K562 (cell line): ENCODE measurements at regions not wholly inside any gene's neighbourhood (a gene's known extent, or its start where the extent isn't known, plus 50 kb on each side); places are given as distances from the start of the nearest gene placed in this dataset.

Experiments
- ATAC-seq: fragments of 200-7000 bp; cut with Tn5 transposase; 3 replicates; pipeline ENCODE4 v1.9.1; 2020; ENCODE audit warnings: moderate library complexity
- BruUV-seq: library from RNA; stranded (reverse); fragments of 400-500 nt; replicated peaks from 2 replicates; lab custom pipeline; 2021; lab: Mats Ljungman, UMichigan
- CTCF ChIA-PET: fragments of 300-600 bp; formaldehyde crosslinking; extraction: SDS; loops from one replicate; lab custom pipeline; 2021; ENCODE audit warnings: low intra/inter-chr PET ratio; lab: Yijun Ruan, JAX
- POLR2A ChIA-PET: fragments of 300-600, 350-650 bp; sonication (Branson Sonifier 250); formaldehyde crosslinking; extraction: SDS; loops from one replicate; lab custom pipeline; 2021; ENCODE audit warnings: antibody characterized with exemption, inconsistent platforms; lab: Yijun Ruan, JAX
- DNase-seq, 4 experiments: peaks; one replicate each; pipeline versions ENCODE4 v3.0.0 to v3.0.0-alpha.2; 2011 to 2018; ENCODE audit warnings: low spot score in 3 of 4, mixed read lengths in 3 of 4; ENCODE audit errors: extremely low read depth in 1 of 4
- FAIRE-seq: peaks from 2 replicates; lab custom pipeline; 2011; peaks lifted over from hg19 to GRCh38; lab: Jason Lieb, UNC
- H2AFZ ChIP-seq: 2 replicates; pipeline ENCODE4 v1.6.0; 2011; ENCODE audit warnings: low read depth, low read length, control low read depth, inconsistent platforms
- H3K27ac ChIP-seq: fragments of 200-600 bp; 3 replicates; pipeline ENCODE4 v1.8.0; 2011; ENCODE audit warnings: low read depth, mild to moderate bottlenecking, control low read depth, inconsistent platforms, low read length, moderate library complexity, mixed read lengths; ENCODE audit errors: extremely low read depth
- H3K27me3 ChIP-seq, 2 experiments: fragments of 300-600 bp in 1 of 2; 2 replicates in 1 of 2; 3 replicates in 1 of 2; pipeline versions ENCODE4 v1.6.0 to v1.8.0; 2011; ENCODE audit warnings: inconsistent platforms in 2 of 2, low read length in 2 of 2, mild to moderate bottlenecking in 1 of 2, mixed read lengths in 1 of 2, moderate library complexity in 1 of 2; ENCODE audit not compliant: control insufficient read depth in 2 of 2, insufficient read depth in 2 of 2
- H3K36me3 ChIP-seq: fragments of 300-600 bp; 3 replicates; pipeline ENCODE4 v1.8.0; 2011; ENCODE audit warnings: mild to moderate bottlenecking, low read length, inconsistent platforms; ENCODE audit not compliant: control insufficient read depth, insufficient read depth
- H3K4me1 ChIP-seq, 2 experiments: fragments of 200-600 bp in 1 of 2; replicated peaks in 1 of 2; 2 replicates in 1 of 2; 3 replicates in 1 of 2; pipeline versions ENCODE4 v1.5.1 to v1.8.0; 2011; ENCODE audit warnings: inconsistent platforms in 2 of 2, low read length in 2 of 2, mild to moderate bottlenecking in 1 of 2, mixed read lengths in 1 of 2, moderate library complexity in 1 of 2; ENCODE audit not compliant: control insufficient read depth in 2 of 2, insufficient read depth in 2 of 2
- H3K4me2 ChIP-seq: 2 replicates; pipeline ENCODE4 v1.6.1; 2011; ENCODE audit warnings: low read length, control low read depth, inconsistent platforms, mixed read lengths; ENCODE audit not compliant: insufficient read depth
- H3K4me3 ChIP-seq: fragments of 200-600 bp; sonication (generic), shearing (Covaris generic); 2 replicates; pipeline ENCODE4 v1.5.1; 2016; ENCODE audit warnings: control low read depth, inconsistent platforms
- H3K79me2 ChIP-seq: fragments of 200-600 bp; 3 replicates; pipeline ENCODE4 v1.8.0; 2011; ENCODE audit warnings: low read length, inconsistent platforms; ENCODE audit not compliant: control insufficient read depth, insufficient read depth
- H3K9ac ChIP-seq, 2 experiments: 2 replicates each; pipeline versions ENCODE4 v1.6.0 to v1.6.1; 2011; ENCODE audit warnings: low read depth in 2 of 2, low read length in 2 of 2, control low read depth in 1 of 2, inconsistent platforms in 1 of 2, mild to moderate bottlenecking in 1 of 2, mixed read lengths in 1 of 2; ENCODE audit not compliant: insufficient read depth in 1 of 2
- H3K9me1 ChIP-seq: one replicate; pipeline ENCODE4 v1.6.0; 2011; ENCODE audit warnings: inconsistent platforms, mild to moderate bottlenecking, low read length, moderate library complexity; ENCODE audit not compliant: control insufficient read depth, insufficient read depth
- H3K9me3 ChIP-seq: replicated peaks from 2 replicates; pipeline ENCODE4 v1.5.1; 2011; ENCODE audit warnings: low read depth, low read length, inconsistent platforms; ENCODE audit not compliant: control insufficient read depth, insufficient read depth
- H4K20me1 ChIP-seq: replicated peaks from 2 replicates; pipeline ENCODE4 v1.6.1; 2011; ENCODE audit warnings: low read length, inconsistent platforms, mixed read lengths; ENCODE audit not compliant: control insufficient read depth, insufficient read depth
- CBX8 ChIP-seq: fragments of 200-600 bp; sonication (generic); IDR thresholded peaks from 2 replicates; pipeline ENCODE4 v1.6.1; 2012; ENCODE audit warnings: borderline replicate concordance, mixed run types, low read depth, mild to moderate bottlenecking, moderate library complexity, mixed read lengths, low read length, control low read depth, inconsistent platforms; ENCODE audit not compliant: poor library complexity, severe bottlenecking; ENCODE audit errors: extremely low read depth
- CC2D1A ChIP-seq: fragments of 450-650 bp; IDR thresholded peaks from 2 replicates; pipeline ENCODE4 v1.6.1; 2017; ENCODE audit warnings: mild to moderate bottlenecking
- FIP1L1 ChIP-seq: fragments of 200-400 bp; formaldehyde crosslinking; IDR thresholded peaks from 2 replicates; pipeline ENCODE4 v1.6.1; 2018; ENCODE audit warnings: mild to moderate bottlenecking, low read depth, low read length; ENCODE audit not compliant: poor library complexity, severe bottlenecking
- KLF13 ChIP-seq: fragments of 450-650 bp; IDR thresholded peaks from 2 replicates; pipeline ENCODE4 v1.6.1; 2016; ENCODE audit warnings: missing genetic modification characterization, low read depth, mild to moderate bottlenecking, missing compliant biosample characterization, moderate library complexity, borderline replicate concordance
- PHB2 ChIP-seq: fragments of 450-650 bp; IDR thresholded peaks from 2 replicates; pipeline ENCODE4 v1.6.1; 2017; ENCODE audit warnings: low read depth
- ZC3H4 ChIP-seq: sonication (generic); formaldehyde crosslinking; IDR thresholded peaks from 2 replicates; pipeline ENCODE4 v1.9.0; 2021; ENCODE audit warnings: missing genetic modification reagents, borderline replicate concordance
- ZNF384 ChIP-seq: IDR thresholded peaks from 2 replicates; pipeline ENCODE4 v1.6.1; 2012; ENCODE audit warnings: low read depth, low read length, improper control_type of control experiment
- WGBS: fragments of 100-300 bp; shearing (Covaris generic); methylation state at CpG from one replicate; pipeline ENCODE4 v1.1.6; 2016; ENCODE audit warnings: low coverage, mixed read lengths; ENCODE audit not compliant: insufficient coverage; ENCODE audit errors: missing lambda C conversion rate; 5-methylcytosine and 5-hydroxymethylcytosine counted together
- in situ Hi-C: fragments of 300-500 bp; cut with MboI; formaldehyde crosslinking; loops from 4 replicates; pipeline ENCODE4 v1.15.0; 2018; ENCODE audit warnings: inconsistent platforms, mixed read lengths
- intact Hi-C: fragments of 100-400 bp; cut with micrococcal nuclease; formaldehyde crosslinking; loops from 2 replicates; pipeline ENCODE4 v1.14.2; 2022
- TF ChIP-seq, protein P1 (sequence below): sonication (generic); formaldehyde crosslinking; IDR thresholded peaks from 2 replicates; pipeline ENCODE4 v1.8.0; 2022; ENCODE audit warnings: missing genetic modification reagents, mild to moderate bottlenecking, moderate library complexity, borderline replicate concordance
- TF ChIP-seq, protein P2 (sequence below): sonication (generic); formaldehyde crosslinking; IDR thresholded peaks from 2 replicates; pipeline ENCODE4 v1.8.0; 2022; ENCODE audit warnings: mild to moderate bottlenecking, missing genetic modification reagents
- TF ChIP-seq, protein P3 (sequence below): sonication (generic); formaldehyde crosslinking; IDR thresholded peaks from 2 replicates; pipeline ENCODE4 v1.8.0; 2023; ENCODE audit warnings: mild to moderate bottlenecking, missing genetic modification reagents
- TF ChIP-seq, protein P4 (sequence below), 3 experiments: fragments of 200-800 bp in 1 of 3; sonication (Bioruptor generic) in 1 of 3; sonication (generic) in 1 of 3; formaldehyde crosslinking in 1 of 3; IDR thresholded peaks; 2 replicates each; pipeline versions ENCODE4 v1.6.1 to v1.8.0; 2016 to 2022; ENCODE audit warnings: mild to moderate bottlenecking in 2 of 3, missing compliant biosample characterization in 2 of 3, missing genetic modification characterization in 2 of 3, missing genetic modification reagents in 1 of 3
- TF ChIP-seq, protein P5 (sequence below): sonication (generic); formaldehyde crosslinking; IDR thresholded peaks from 2 replicates; pipeline ENCODE4 v1.8.0; 2022; ENCODE audit warnings: mild to moderate bottlenecking, missing genetic modification reagents

DNA sequence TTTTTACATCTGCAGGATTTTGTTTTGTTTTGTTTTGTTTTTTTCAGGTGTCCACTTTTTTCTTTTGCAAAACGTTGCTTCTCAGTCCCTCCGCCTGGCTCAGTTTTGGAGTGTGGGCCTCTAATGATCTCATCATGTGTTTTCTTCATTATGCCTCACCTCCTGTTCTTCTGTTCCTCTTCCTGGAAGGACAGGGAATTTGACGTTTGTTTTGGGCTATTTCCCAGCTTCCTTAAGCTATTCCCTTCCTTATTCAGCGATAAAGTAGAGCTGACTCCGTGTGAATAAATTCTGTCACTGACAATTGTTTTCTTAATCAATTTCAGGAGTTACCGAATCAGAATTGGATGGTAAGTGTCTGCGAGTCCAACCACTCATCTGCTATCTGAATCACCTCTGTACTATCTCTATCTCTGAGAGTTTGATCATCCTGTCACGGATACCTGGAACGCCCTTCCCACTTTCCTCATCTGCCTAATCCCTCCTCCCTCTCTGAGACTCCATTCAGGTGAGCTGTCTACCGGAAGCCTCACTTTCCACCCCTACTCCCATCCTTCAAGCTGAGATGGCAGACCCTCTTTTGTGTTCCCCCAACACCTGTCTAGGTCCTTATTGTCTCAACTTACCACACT lies 218.4 kb downstream of the GATA3 start:
- Histone ChIP-seq H3K79me2 (no peaks in the 10 kb centered on the region), H3K4me3 (no peak overlapping the region), H3K9me3 (no peaks in the 10 kb centered on the region), H3K4me1 (no peaks in the 10 kb centered on the region), H3K27ac (no peak overlapping the region), H3K4me2 (no peak overlapping the region), H3K27me3 (no peaks in the 10 kb centered on the region), H4K20me1 (no peaks in the 10 kb centered on the region)
- POLR2A ChIA-PET, result no interaction called here
- intact Hi-C loops, result no loop called here
- CTCF ChIA-PET, result no interaction called here
- FAIRE-seq, result no peak
- WGBS, result 4% methylated on average over 9 of the region's 10 CpGs
- no TSS peak for BruUV-seq
- TF ChIP-seq CBX8 (no peak), PHB2 (no peak), ZC3H4 (no peak), KLF13 (tag) (no peak), ZNF384 (no peak), FIP1L1 (no peak), CC2D1A (no peak)
- TF ChIP-seq, protein P1, sequence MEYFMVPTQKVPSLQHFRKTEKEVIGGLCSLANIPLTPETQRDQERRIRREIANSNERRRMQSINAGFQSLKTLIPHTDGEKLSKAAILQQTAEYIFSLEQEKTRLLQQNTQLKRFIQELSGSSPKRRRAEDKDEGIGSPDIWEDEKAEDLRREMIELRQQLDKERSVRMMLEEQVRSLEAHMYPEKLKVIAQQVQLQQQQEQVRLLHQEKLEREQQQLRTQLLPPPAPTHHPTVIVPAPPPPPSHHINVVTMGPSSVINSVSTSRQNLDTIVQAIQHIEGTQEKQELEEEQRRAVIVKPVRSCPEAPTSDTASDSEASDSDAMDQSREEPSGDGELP (CRISPR knock-in tag), result no peak
- TF ChIP-seq, protein P2, sequence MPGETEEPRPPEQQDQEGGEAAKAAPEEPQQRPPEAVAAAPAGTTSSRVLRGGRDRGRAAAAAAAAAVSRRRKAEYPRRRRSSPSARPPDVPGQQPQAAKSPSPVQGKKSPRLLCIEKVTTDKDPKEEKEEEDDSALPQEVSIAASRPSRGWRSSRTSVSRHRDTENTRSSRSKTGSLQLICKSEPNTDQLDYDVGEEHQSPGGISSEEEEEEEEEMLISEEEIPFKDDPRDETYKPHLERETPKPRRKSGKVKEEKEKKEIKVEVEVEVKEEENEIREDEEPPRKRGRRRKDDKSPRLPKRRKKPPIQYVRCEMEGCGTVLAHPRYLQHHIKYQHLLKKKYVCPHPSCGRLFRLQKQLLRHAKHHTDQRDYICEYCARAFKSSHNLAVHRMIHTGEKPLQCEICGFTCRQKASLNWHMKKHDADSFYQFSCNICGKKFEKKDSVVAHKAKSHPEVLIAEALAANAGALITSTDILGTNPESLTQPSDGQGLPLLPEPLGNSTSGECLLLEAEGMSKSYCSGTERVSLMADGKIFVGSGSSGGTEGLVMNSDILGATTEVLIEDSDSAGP (CRISPR knock-in tag), result no peak
- TF ChIP-seq, protein P3, sequence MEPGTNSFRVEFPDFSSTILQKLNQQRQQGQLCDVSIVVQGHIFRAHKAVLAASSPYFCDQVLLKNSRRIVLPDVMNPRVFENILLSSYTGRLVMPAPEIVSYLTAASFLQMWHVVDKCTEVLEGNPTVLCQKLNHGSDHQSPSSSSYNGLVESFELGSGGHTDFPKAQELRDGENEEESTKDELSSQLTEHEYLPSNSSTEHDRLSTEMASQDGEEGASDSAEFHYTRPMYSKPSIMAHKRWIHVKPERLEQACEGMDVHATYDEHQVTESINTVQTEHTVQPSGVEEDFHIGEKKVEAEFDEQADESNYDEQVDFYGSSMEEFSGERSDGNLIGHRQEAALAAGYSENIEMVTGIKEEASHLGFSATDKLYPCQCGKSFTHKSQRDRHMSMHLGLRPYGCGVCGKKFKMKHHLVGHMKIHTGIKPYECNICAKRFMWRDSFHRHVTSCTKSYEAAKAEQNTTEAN (CRISPR knock-in tag), result no peak
- TF ChIP-seq, protein P4, sequence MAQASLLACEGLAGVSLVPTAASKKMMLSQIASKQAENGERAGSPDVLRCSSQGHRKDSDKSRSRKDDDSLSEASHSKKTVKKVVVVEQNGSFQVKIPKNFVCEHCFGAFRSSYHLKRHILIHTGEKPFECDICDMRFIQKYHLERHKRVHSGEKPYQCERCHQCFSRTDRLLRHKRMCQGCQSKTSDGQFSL (CRISPR knock-in tag; IDR thresholded peaks at IDR 0.05), result no peak
- TF ChIP-seq, protein P4 (tag; IDR thresholded peaks at IDR 0.05), result no peak
- TF ChIP-seq, protein P5, sequence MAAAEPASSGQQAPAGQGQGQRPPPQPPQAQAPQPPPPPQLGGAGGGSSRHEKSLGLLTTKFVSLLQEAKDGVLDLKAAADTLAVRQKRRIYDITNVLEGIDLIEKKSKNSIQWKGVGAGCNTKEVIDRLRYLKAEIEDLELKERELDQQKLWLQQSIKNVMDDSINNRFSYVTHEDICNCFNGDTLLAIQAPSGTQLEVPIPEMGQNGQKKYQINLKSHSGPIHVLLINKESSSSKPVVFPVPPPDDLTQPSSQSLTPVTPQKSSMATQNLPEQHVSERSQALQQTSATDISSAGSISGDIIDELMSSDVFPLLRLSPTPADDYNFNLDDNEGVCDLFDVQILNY (CRISPR knock-in tag), result no peak
- TF ChIP-seq, all 486 proteins: peak for 0
- in situ Hi-C loops, result no loop called here
- DNase-seq, result no peak
- H3K36me3 ChIP-seq, result no peaks in the 10 kb centered on the region
- ATAC-seq, result no peak
- H2AFZ ChIP-seq, result no peak overlapping the region
- H3K9ac ChIP-seq, result no peak overlapping the region
- no peaks in the 10 kb centered on the region for H3K9me1 ChIP-seq
